ENCODE measurements at regions not wholly inside any gene's neighbourhood (a gene's known extent, or its start where the extent isn't known, plus 50 kb on each side); places are given as distances from the start of the nearest gene placed in this dataset.

DNA sequence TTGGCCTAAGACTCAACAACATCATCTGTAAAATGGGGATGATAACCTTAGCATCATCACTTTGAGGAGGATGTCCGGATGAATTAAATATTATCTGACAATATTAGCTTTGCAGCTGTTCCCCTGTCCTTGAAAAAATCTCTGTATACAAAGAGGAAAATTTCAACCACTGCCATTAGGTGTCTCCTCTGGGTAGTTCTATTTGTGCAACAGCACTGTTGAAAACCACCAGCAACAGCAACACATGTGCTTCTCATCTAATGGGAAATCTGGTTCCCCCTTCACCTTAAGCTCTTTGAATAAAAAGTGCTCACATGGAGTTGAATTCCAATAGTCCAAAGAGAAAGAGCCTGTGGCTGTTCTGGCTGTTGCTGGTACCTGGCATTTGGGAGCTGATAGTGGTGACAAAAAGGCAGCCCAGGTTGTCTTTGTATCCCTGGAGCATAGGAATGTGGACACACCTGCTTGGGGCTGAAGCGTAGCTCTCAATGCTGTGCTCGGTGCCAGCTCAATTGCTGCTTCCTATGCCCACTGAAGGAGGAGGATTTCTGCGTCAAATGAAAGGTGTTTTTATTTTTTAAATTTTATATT, 322.1 kb upstream of the MSX2 start:
- no peak overlapping the region for H3K27ac ChIP-seq (ENCODE audit: low read length)

DNA sequence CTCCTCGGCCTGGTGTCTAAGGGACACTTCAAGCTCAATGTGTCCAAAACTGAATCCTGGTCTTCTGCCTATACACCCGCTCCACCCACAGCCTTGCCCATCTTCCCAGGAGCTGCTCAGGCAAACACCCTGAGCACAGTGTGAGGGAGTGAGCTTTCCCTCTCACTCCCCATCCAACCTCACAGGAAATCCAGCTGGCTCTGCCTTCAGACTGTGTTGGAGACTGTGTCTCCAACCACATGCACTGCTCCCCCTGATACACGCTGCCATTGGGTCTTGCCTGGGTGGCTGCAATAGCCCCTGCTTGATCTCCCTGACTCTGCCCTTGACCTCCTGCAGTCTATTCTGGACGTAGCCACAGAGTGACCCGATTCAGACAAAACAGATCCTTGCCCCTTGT, 319.5 kb upstream of the MSX2 start:
- no peaks in the 10 kb centered on the region for H3K36me3 ChIP-seq (ENCODE audit: control insufficient read depth, insufficient read depth, low read length)
- no CpG with 5 or more reads among the region's 5 CpGs for WGBS (ENCODE audit: insufficient coverage, low lambda C conversion rate)
- no peaks in the 10 kb centered on the region for H3K9me3 ChIP-seq (ENCODE audit: control insufficient read depth, low read depth, low read length)
- H3K4me1 ChIP-seq (ENCODE audit: control insufficient read depth, insufficient read depth, low read length) = no peaks in the 10 kb centered on the region
- H3K27ac ChIP-seq (ENCODE audit: low read length) = no peak overlapping the region
- no peak for DNase-seq
- H3K4me3 ChIP-seq (ENCODE audit: low read length) = no peak overlapping the region
- H3K27me3 ChIP-seq (ENCODE audit: control insufficient read depth, insufficient read depth, low read length) = peaks cover 10% of the 10 kb centered on the region

More for the DNA sequence above, 322.1 kb upstream of the MSX2 start:
- Histone ChIP-seq H3K4me3 (ENCODE audit: low read length) (no peak overlapping the region), H3K36me3 (ENCODE audit: control insufficient read depth, insufficient read depth, low read length) (no peaks in the 10 kb centered on the region), H3K27me3 (ENCODE audit: control insufficient read depth, insufficient read depth, low read length) (peaks cover 13% of the 10 kb centered on the region), H3K9me3 (ENCODE audit: control insufficient read depth, low read depth, low read length) (no peaks in the 10 kb centered on the region), H3K4me1 (ENCODE audit: control insufficient read depth, insufficient read depth, low read length) (no peaks in the 10 kb centered on the region)
- DNase-seq = no peak
- WGBS (ENCODE audit: insufficient coverage, low lambda C conversion rate) = no CpG with 5 or more reads among the region's 4 CpGs

DNA sequence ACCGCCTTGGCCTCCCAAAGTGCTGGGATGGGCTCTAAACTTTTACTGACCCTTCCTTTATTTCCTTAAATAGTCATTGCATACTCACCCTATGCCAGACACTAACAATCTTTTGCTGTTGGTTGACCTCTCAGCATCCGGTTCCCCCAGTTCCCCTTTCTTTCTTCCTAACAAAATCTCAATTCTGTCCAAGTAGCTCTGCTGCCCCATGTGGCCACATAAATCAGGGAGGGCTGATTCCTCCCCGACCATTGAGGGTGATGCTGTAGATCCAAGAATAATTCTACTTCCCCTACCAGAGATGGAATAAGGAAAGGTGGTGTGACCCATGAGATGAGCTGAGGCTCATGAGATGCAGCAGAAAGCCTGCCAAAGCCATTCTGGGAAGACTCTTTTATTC, 315.3 kb upstream of the MSX2 start:
- H3K27me3 ChIP-seq (ENCODE audit: control insufficient read depth, insufficient read depth, low read length) = peaks cover 8% of the 10 kb centered on the region
- H3K27ac ChIP-seq (ENCODE audit: low read length) = no peak overlapping the region
- DNase-seq = no peak
- H3K9me3 ChIP-seq (ENCODE audit: control insufficient read depth, low read depth, low read length) = no peaks in the 10 kb centered on the region
- WGBS (ENCODE audit: insufficient coverage, low lambda C conversion rate) = 86% methylated on average over 1 of the region's 3 CpGs
- no peaks in the 10 kb centered on the region for H3K36me3 ChIP-seq (ENCODE audit: control insufficient read depth, insufficient read depth, low read length)
- no peak overlapping the region for H3K4me3 ChIP-seq (ENCODE audit: low read length)
- no peaks in the 10 kb centered on the region for H3K4me1 ChIP-seq (ENCODE audit: control insufficient read depth, insufficient read depth, low read length)

DNA sequence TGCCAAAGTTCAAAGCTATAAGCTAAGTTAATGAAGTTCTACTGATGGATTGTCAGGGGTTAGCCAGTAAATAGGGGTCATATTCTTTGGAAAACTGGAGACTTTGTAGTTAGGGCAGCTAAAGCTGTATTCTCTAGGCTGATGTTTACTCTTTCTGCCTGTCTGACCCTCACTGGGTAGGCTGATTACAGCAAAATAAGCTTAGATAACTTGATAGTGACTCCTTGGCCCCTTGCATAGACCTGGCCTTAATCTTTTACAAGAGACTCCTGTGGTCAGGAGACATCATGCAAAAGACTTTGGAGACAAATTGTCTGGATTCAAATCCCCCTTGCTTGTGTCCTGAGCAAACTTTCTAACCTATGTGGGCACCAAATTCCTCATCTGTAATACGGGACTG, 314.4 kb upstream of the MSX2 start:
- no CpG with 5 or more reads among the region's 1 CpG for WGBS (ENCODE audit: insufficient coverage, low lambda C conversion rate)
- H3K4me3 ChIP-seq (ENCODE audit: low read length) = no peak overlapping the region
- H3K27ac ChIP-seq (ENCODE audit: low read length) = no peak overlapping the region
- no peaks in the 10 kb centered on the region for H3K4me1 ChIP-seq (ENCODE audit: control insufficient read depth, insufficient read depth, low read length)
- H3K36me3 ChIP-seq (ENCODE audit: control insufficient read depth, insufficient read depth, low read length) = no peaks in the 10 kb centered on the region
- H3K9me3 ChIP-seq (ENCODE audit: control insufficient read depth, low read depth, low read length) = no peaks in the 10 kb centered on the region
- peaks cover 3% of the 10 kb centered on the region for H3K27me3 ChIP-seq (ENCODE audit: control insufficient read depth, insufficient read depth, low read length)
- DNase-seq = no peak

DNA sequence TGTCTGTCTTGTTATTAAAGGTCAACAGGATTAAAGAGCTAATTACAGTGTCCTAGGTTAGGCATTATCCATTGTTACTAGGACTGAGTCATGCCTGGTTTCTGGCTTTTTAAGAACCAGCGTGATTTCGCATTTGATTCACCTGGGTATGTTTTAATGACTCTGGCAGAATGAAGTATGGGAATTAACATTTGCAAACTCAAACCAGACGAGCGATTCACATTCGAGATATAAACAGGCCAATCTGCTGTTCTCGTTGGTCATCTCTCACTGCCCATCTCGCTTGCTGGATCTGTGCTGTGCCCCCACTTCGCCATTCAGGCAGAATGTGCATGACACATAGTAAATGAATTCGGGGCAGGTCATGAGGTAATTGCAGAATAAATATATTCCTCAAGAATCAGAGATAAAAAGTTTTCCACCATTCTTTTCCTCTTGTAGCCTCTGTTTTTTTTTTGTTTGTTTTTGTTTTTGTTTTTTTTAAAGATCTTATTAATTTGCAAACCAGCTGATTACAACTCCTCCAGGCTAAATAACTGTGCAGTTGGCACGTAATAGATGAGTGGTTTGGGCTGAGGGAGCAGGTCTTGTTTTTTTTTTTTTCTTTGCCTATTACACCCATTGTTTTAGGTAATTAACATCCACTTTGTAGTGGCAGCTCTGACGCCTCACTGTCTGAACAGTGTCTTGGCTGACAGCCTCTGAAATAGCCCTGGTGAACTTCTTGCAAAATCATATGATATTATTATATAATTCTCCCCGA, 313.5 kb upstream of the MSX2 start:
- Histone ChIP-seq H3K36me3 (ENCODE audit: control insufficient read depth, insufficient read depth, low read length) (no peaks in the 10 kb centered on the region), H3K4me1 (ENCODE audit: control insufficient read depth, insufficient read depth, low read length) (no peaks in the 10 kb centered on the region), H3K4me3 (ENCODE audit: low read length) (no peak overlapping the region), H3K9me3 (ENCODE audit: control insufficient read depth, low read depth, low read length) (no peaks in the 10 kb centered on the region), H3K27me3 (ENCODE audit: control insufficient read depth, insufficient read depth, low read length) (no peaks in the 10 kb centered on the region), H3K27ac (ENCODE audit: low read length) (no peak overlapping the region)
- WGBS (ENCODE audit: insufficient coverage, low lambda C conversion rate) = 57% methylated on average over 1 of the region's 12 CpGs
- no peak for DNase-seq

DNA sequence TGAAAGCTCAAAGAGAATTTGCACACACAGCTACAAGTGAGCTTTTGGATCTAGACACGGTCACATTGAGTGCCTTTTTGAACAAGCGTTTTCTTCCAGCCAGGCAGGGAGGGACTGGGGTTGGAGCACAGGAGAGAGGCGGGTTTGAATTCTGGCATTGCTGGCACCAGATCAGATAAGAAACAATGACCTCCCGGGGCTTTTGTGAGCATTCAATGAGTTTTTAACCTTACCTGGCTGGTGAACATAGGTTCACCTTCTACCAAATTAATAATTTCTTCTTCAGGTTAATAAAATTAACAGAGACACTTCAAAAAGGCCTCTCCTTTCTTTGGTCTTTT, 312.9 kb upstream of the MSX2 start:
- no peak for DNase-seq
- Histone ChIP-seq H3K27ac (ENCODE audit: low read length) (no peak overlapping the region), H3K4me3 (ENCODE audit: low read length) (no peak overlapping the region), H3K27me3 (ENCODE audit: control insufficient read depth, insufficient read depth, low read length) (no peaks in the 10 kb centered on the region), H3K4me1 (ENCODE audit: control insufficient read depth, insufficient read depth, low read length) (no peaks in the 10 kb centered on the region), H3K36me3 (ENCODE audit: control insufficient read depth, insufficient read depth, low read length) (no peaks in the 10 kb centered on the region), H3K9me3 (ENCODE audit: control insufficient read depth, low read depth, low read length) (no peaks in the 10 kb centered on the region)
- no CpG with 5 or more reads among the region's 4 CpGs for WGBS (ENCODE audit: insufficient coverage, low lambda C conversion rate)

DNA sequence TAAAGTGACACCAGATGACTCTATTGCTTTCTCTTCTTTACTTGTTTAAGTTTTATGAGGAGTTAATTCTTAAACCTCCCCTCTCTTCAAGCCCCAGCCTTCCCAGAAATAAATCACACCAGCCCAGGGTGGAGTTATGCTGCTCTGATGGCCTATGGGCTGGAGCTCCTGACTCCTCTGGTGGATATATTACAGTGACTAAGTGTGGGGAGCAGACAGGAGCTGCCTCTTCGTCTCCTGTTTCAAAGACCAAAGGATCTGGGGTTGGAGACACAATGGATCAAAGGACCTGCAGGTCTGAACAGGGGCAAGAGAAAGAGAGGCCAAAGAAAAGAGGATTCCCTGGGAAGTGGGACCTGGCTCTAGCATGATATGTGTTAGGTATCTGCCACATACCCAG, 312.0 kb upstream of the MSX2 start:
- no peaks in the 10 kb centered on the region for H3K36me3 ChIP-seq (ENCODE audit: control insufficient read depth, insufficient read depth, low read length)
- H3K27ac ChIP-seq (ENCODE audit: low read length) = no peak overlapping the region
- WGBS (ENCODE audit: insufficient coverage, low lambda C conversion rate) = 100% methylated on average over 1 of the region's 1 CpG
- no peaks in the 10 kb centered on the region for H3K9me3 ChIP-seq (ENCODE audit: control insufficient read depth, low read depth, low read length)
- no peaks in the 10 kb centered on the region for H3K4me1 ChIP-seq (ENCODE audit: control insufficient read depth, insufficient read depth, low read length)
- no peak for DNase-seq
- no peaks in the 10 kb centered on the region for H3K27me3 ChIP-seq (ENCODE audit: control insufficient read depth, insufficient read depth, low read length)
- H3K4me3 ChIP-seq (ENCODE audit: low read length) = no peak overlapping the region

DNA sequence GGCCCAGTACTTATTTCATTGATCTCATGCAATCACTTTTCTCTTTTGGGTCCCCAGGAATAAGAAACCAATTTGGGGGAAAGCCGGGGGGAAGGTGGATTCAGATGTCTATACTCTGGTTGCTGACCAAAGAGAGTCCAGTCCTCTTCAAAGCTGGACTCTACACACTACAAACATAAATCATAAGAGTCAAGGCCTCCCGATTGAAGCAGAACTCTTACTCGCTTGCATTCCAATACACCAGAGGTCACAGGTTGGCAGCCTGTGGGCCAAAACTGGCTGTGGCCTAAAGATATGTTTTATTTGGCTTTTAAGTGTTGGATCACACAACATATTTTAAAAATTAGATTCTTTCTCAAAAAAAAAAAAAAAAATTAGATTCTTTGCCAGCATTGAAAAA, 311.4 kb upstream of the MSX2 start:
- H3K27me3 ChIP-seq (ENCODE audit: control insufficient read depth, insufficient read depth, low read length) = no peaks in the 10 kb centered on the region
- H3K9me3 ChIP-seq (ENCODE audit: control insufficient read depth, low read depth, low read length) = no peaks in the 10 kb centered on the region
- H3K4me1 ChIP-seq (ENCODE audit: control insufficient read depth, insufficient read depth, low read length) = no peaks in the 10 kb centered on the region
- no peak for DNase-seq
- H3K27ac ChIP-seq (ENCODE audit: low read length) = no peak overlapping the region
- no CpG with 5 or more reads among the region's 3 CpGs for whole genome bisulfite sequencing (ENCODE audit: insufficient coverage, low lambda C conversion rate)
- H3K4me3 ChIP-seq (ENCODE audit: low read length) = no peak overlapping the region
- H3K36me3 ChIP-seq (ENCODE audit: control insufficient read depth, insufficient read depth, low read length) = no peaks in the 10 kb centered on the region

DNA sequence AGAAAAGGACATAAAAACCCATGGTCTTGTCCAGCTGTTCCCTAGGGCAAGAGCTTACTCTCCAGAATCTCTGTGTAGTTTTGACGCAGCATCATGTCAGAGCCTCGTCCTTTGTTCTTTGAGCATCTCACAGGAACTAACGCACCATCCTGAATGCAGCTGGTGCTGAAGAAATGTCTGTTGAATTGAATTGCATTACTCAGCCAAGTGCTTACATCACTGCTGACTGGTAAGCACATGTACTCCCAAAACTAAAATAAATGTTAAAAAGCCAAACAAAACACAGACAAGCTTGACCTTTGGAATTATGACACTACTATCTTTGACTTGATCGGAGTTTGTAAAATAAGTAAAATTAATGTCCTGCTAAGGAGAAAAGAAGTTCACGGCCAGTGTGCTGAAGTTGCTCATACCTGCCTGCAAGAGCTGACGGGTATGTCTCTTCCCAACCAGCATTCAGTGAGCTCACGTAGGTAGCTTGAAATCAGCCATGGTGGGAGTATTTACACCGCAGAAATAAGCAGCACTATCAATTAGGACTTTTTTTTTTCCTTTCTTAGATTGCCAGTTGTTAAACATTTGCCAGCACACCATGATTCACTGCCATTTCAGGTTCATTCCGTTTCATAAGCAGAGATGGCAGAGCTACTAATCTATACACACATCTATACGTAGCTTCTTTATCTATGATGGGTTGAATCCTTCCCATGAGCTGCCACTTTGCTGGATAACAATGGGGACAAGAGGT, 310.6 kb upstream of the MSX2 start:
- no peak overlapping the region for H3K4me3 ChIP-seq (ENCODE audit: low read length)
- no peaks in the 10 kb centered on the region for H3K9me3 ChIP-seq (ENCODE audit: control insufficient read depth, low read depth, low read length)
- DNase-seq = no peak
- 20% methylated on average over 1 of the region's 10 CpGs for WGBS (ENCODE audit: insufficient coverage, low lambda C conversion rate)
- H3K4me1 ChIP-seq (ENCODE audit: control insufficient read depth, insufficient read depth, low read length) = no peaks in the 10 kb centered on the region
- no peak overlapping the region for H3K27ac ChIP-seq (ENCODE audit: low read length)
- no peaks in the 10 kb centered on the region for H3K36me3 ChIP-seq (ENCODE audit: control insufficient read depth, insufficient read depth, low read length)
- H3K27me3 ChIP-seq (ENCODE audit: control insufficient read depth, insufficient read depth, low read length) = no peaks in the 10 kb centered on the region

DNA sequence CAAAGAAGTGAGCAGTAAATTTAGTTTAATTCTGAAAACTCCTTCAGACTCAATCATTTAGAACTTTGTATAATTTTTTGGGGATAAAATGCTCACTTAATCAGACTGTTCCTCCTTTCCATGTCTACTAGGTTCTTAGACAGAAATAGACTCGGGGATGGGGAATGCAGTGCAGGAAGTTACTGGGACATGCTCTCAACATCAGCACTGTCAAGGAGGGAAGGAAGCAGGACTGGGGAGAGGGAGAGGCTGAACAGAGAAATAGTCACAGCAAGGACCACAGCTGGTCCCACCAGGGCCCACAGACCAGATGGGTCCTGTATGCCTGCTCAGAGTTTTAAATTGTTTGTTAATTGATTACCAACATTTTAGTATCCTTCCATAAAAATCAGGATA, 310.1 kb upstream of the MSX2 start:
- DNase-seq = no peak

More for the DNA sequence above, 310.1 kb upstream of the MSX2 start:
- no CpG with 5 or more reads among the region's 1 CpG for WGBS (ENCODE audit: insufficient coverage, low lambda C conversion rate)
- no peaks in the 10 kb centered on the region for H3K27me3 ChIP-seq (ENCODE audit: control insufficient read depth, insufficient read depth, low read length)
- H3K4me3 ChIP-seq (ENCODE audit: low read length) = no peak overlapping the region
- no peak overlapping the region for H3K27ac ChIP-seq (ENCODE audit: low read length)
- no peaks in the 10 kb centered on the region for H3K9me3 ChIP-seq (ENCODE audit: control insufficient read depth, low read depth, low read length)
- H3K36me3 ChIP-seq (ENCODE audit: control insufficient read depth, insufficient read depth, low read length) = no peaks in the 10 kb centered on the region
- H3K4me1 ChIP-seq (ENCODE audit: control insufficient read depth, insufficient read depth, low read length) = no peaks in the 10 kb centered on the region
